Breast epithelium (tissue), 4 donors: ENCODE measurements at regions not wholly inside any gene's neighbourhood (a gene's known extent, or its start where the extent isn't known, plus 50 kb on each side); places are given as distances from the start of the nearest gene placed in this dataset.

Experiments used
- DNase-seq, 2 donors: peaks; one replicate each; pipeline ENCODE4 v3.0.0-alpha.2; 2019; ENCODE audit warnings: low spot score in 2 of 2
- H3K27ac ChIP-seq, 2 donors: fragments of 200-600 bp; sonication (generic) in 1 of 2; one replicate each; pipeline ENCODE4 v1.5.1; 2016 to 2019; ENCODE audit warnings: mild to moderate bottlenecking in 1 of 2
- H3K27me3 ChIP-seq, 2 donors: fragments of 200-600 bp; sonication (generic) in 1 of 2; one replicate each; pipeline versions ENCODE4 v1.5.1 to v1.6.0; 2017 to 2019; ENCODE audit warnings: control low read depth in 1 of 2, mild to moderate bottlenecking in 1 of 2
- H3K36me3 ChIP-seq: fragments of 200-600 bp; one replicate; pipeline ENCODE4 v1.5.1; 2019
- H3K4me1 ChIP-seq, 2 donors: fragments of 200-600 bp; sonication (generic); one replicate each; pipeline ENCODE4 v1.5.1; 2016 to 2019; ENCODE audit warnings: control low read depth in 1 of 2
- H3K4me3 ChIP-seq, 3 donors: fragments of 200-600 bp; sonication (generic); 1 replicate in 2 of 3; 2 replicates in 1 of 3; pipeline ENCODE4 v1.5.1; 2016 to 2019; ENCODE audit warnings: mild to moderate bottlenecking in 3 of 3, moderate library complexity in 2 of 3
- H3K9me3 ChIP-seq, 2 donors: fragments of 200-600 bp; sonication (generic) in 1 of 2; one replicate each; pipeline ENCODE4 v1.5.1; 2016 to 2019; ENCODE audit warnings: control low read depth in 1 of 2
- POLR2A ChIP-seq: fragments of 450-650 bp; IDR thresholded peaks from one replicate; pipeline ENCODE4 v1.6.1; 2016; ENCODE audit warnings: antibody characterized with exemption, mild to moderate bottlenecking, moderate library complexity
- POLR2AphosphoS5 ChIP-seq, 3 donors: sonication (generic); formaldehyde crosslinking; IDR thresholded peaks; one replicate each; pipeline ENCODE4 v1.6.1; 2017; ENCODE audit warnings: antibody characterized with exemption in 3 of 3
- intact Hi-C: fragments of 100-400 bp; cut with DNase I; formaldehyde crosslinking; loops from one replicate; pipeline ENCODE4 v1.15.1; 2023; ENCODE audit warnings: low total_unique reads
- TF ChIP-seq, protein P1 (sequence below), 3 donors: fragments of 450-650 bp; IDR thresholded peaks; one replicate each; pipeline ENCODE4 v1.5.1; 2016 to 2017; ENCODE audit warnings: antibody characterized with exemption in 3 of 3, mild to moderate bottlenecking in 3 of 3, moderate library complexity in 3 of 3

DNA sequence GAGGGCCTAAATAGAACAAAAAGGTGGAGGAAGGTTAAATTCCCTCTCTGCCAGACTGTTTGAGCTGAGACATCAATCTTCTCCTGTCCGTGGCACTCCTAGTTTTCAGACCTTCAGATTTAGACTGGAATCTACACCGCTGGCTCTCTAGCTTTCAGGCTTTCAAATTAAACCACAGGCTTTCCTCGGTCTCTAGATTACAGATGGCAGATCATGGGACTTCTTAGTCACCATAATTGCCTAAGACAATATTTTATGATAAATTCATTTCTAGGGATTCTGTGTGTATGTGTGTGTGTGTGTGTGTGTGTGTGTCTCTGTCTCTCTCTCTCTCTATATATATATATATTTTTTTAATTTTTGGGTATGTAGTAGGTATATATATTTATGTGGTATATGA is 428.7 kb downstream of the PLA2G4A start:
- no peak overlapping the region for H3K4me3 ChIP-seq
- H3K27me3 ChIP-seq: no peaks in the 10 kb centered on the region
- no peaks in the 10 kb centered on the region for H3K9me3 ChIP-seq
- H3K27ac ChIP-seq: no peak overlapping the region
- intact Hi-C loops: no loop called here
- no peaks in the 10 kb centered on the region for H3K36me3 ChIP-seq
- DNase-seq: no peak
- TF ChIP-seq POLR2AphosphoS5 (IDR thresholded peaks at IDR 0.05) (no peak), POLR2A (no peak)
- TF ChIP-seq, protein P1, sequence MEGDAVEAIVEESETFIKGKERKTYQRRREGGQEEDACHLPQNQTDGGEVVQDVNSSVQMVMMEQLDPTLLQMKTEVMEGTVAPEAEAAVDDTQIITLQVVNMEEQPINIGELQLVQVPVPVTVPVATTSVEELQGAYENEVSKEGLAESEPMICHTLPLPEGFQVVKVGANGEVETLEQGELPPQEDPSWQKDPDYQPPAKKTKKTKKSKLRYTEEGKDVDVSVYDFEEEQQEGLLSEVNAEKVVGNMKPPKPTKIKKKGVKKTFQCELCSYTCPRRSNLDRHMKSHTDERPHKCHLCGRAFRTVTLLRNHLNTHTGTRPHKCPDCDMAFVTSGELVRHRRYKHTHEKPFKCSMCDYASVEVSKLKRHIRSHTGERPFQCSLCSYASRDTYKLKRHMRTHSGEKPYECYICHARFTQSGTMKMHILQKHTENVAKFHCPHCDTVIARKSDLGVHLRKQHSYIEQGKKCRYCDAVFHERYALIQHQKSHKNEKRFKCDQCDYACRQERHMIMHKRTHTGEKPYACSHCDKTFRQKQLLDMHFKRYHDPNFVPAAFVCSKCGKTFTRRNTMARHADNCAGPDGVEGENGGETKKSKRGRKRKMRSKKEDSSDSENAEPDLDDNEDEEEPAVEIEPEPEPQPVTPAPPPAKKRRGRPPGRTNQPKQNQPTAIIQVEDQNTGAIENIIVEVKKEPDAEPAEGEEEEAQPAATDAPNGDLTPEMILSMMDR (IDR thresholded peaks at IDR 0.05): no peak
- no peaks in the 10 kb centered on the region for H3K4me1 ChIP-seq

- TF ChIP-seq, protein P1 (IDR thresholded peaks at IDR 0.05): no peak
- TF ChIP-seq POLR2AphosphoS5 (IDR thresholded peaks at IDR 0.05) (no peak), POLR2A (no peak)
- Histone ChIP-seq H3K27me3 (no peaks in the 10 kb centered on the region), H3K36me3 (no peaks in the 10 kb centered on the region), H3K4me3 (no peak overlapping the region), H3K9me3 (no peaks in the 10 kb centered on the region), H3K27ac (no peak overlapping the region), H3K4me1 (no peaks in the 10 kb centered on the region)
- intact Hi-C loops: no loop called here
- no peak for DNase-seq
Measured at GRCh38 chr1:187261637-187262036, 432.9 kb downstream of the PLA2G4A start.

DNA sequence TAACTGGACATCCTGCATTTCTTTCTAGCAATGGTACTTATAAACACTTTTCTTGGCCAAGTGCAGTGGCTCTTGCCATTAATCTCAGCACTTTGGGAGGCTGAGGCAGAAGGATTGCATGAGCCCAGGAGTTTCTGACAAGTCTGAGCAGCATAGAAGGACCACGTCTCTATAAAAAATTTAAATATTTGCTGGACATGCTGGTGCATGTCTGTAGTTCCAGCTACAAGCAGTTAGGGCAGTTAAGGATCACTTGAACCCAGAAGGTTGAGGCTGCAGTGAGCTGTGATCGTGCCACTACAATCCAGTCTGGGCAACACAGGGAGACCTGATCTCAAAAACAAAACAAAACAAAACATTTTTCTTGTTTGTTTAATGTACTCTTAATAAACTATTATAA is 434.0 kb downstream of the PLA2G4A start:
- Histone ChIP-seq H3K4me1 (no peaks in the 10 kb centered on the region), H3K27ac (no peak overlapping the region), H3K9me3 (no peaks in the 10 kb centered on the region), H3K4me3 (no peak overlapping the region), H3K27me3 (no peaks in the 10 kb centered on the region), H3K36me3 (no peaks in the 10 kb centered on the region)
- TF ChIP-seq, protein P1 (IDR thresholded peaks at IDR 0.05): no peak
- TF ChIP-seq POLR2AphosphoS5 (IDR thresholded peaks at IDR 0.05) (no peak), POLR2A (no peak)
- intact Hi-C loops: no loop called here
- no peak for DNase-seq

DNA sequence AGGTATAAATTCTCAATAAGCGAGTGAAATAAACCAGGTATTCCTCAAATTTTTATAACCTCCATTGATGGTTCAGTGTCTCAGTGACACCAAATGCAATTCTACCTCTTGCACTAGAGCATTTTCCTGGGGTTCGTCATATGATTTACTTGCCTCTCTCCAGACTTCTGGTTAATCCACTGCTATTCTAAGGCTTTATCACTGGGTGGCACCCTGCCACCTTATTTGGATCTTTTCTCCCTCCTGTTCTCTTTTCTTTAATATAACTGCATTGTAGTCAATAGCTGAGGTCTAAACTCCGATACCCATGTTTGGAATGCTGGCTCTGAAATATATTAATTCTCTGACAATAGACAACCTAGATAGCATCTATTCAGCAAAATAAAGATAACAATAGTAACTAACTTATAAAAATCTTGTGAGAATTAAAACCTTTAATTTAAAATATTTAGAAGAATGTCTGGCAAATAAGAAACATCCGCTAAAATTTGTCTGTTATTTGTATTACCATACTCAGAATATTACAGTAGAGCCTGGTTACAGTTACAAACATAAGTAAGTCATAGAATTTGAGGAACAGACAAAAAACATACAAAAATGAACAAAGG is 436.4 kb downstream of the PLA2G4A start:
- no peak overlapping the region for H3K27ac ChIP-seq
- H3K36me3 ChIP-seq: no peaks in the 10 kb centered on the region
- intact Hi-C loops: no loop called here
- H3K4me1 ChIP-seq: no peaks in the 10 kb centered on the region
- no peaks in the 10 kb centered on the region for H3K27me3 ChIP-seq
- H3K9me3 ChIP-seq: no peaks in the 10 kb centered on the region
- no peak overlapping the region for H3K4me3 ChIP-seq
- DNase-seq: no peak
- no peak for TF ChIP-seq POLR2AphosphoS5 (IDR thresholded peaks at IDR 0.05)
- TF ChIP-seq POLR2A: no peak

- TF ChIP-seq, protein P1 (IDR thresholded peaks at IDR 0.05): no peak
- TF ChIP-seq POLR2A (no peak), POLR2AphosphoS5 (IDR thresholded peaks at IDR 0.05) (no peak)
- no peaks in the 10 kb centered on the region for H3K27me3 ChIP-seq
- no peak for DNase-seq
- H3K4me3 ChIP-seq: no peak overlapping the region
- no peaks in the 10 kb centered on the region for H3K36me3 ChIP-seq
- no peaks in the 10 kb centered on the region for H3K9me3 ChIP-seq
- H3K4me1 ChIP-seq: no peaks in the 10 kb centered on the region
- intact Hi-C loops: no loop called here
- no peak overlapping the region for H3K27ac ChIP-seq
Measured at GRCh38 chr1:187266051-187266450, 437.3 kb downstream of the PLA2G4A start.

- H3K36me3 ChIP-seq: no peaks in the 10 kb centered on the region
- no peaks in the 10 kb centered on the region for H3K4me1 ChIP-seq
- no peak overlapping the region for H3K27ac ChIP-seq
- H3K9me3 ChIP-seq: no peaks in the 10 kb centered on the region
- no peak for TF ChIP-seq POLR2A
- TF ChIP-seq, protein P1 (IDR thresholded peaks at IDR 0.05): no peak
- no peak for TF ChIP-seq POLR2AphosphoS5 (IDR thresholded peaks at IDR 0.05)
- H3K4me3 ChIP-seq: no peak overlapping the region
- intact Hi-C loops: no loop called here
- no peaks in the 10 kb centered on the region for H3K27me3 ChIP-seq
- no peak for DNase-seq
Measured at GRCh38 chr1:187267827-187268226, 439.1 kb downstream of the PLA2G4A start.
